Ishikawa (cell line): ENCODE measurements at regions not wholly inside any gene's neighbourhood (a gene's known extent, or its start where the extent isn't known, plus 50 kb on each side); places are given as distances from the start of the nearest gene placed in this dataset.

ENCODE experiments used
- CEBPB ChIP-seq: IDR thresholded peaks from 2 replicates; pipeline ENCODE4 v1.6.1; 2012
- CREB1 ChIP-seq: IDR thresholded peaks from 2 replicates; pipeline ENCODE4 v1.6.1; 2012; ENCODE audit warnings: low read depth
- EGR1 ChIP-seq: IDR thresholded peaks from 2 replicates; pipeline ENCODE4 v1.6.1; 2012
- EP300 ChIP-seq: IDR thresholded peaks from 2 replicates; pipeline ENCODE4 v1.6.1; 2012; ENCODE audit warnings: borderline replicate concordance
- FOXM1 ChIP-seq: IDR thresholded peaks from 2 replicates; pipeline ENCODE4 v1.6.1; 2012; ENCODE audit warnings: low read depth, borderline replicate concordance
- MAX ChIP-seq: IDR thresholded peaks from 2 replicates; pipeline ENCODE4 v1.6.1; 2012
- NFIC ChIP-seq: IDR thresholded peaks from 2 replicates; pipeline ENCODE4 v1.6.1; 2012
- RAD21 ChIP-seq: IDR thresholded peaks from 2 replicates; pipeline ENCODE4 v1.6.1; 2012; ENCODE audit warnings: low read depth
- REST ChIP-seq: IDR thresholded peaks from 2 replicates; pipeline ENCODE4 v1.6.1; 2012; ENCODE audit warnings: low read depth, mild to moderate bottlenecking
- TAF1 ChIP-seq: IDR thresholded peaks from 2 replicates; pipeline ENCODE4 v1.6.1; 2012; ENCODE audit warnings: low read depth, mild to moderate bottlenecking
- TCF12 ChIP-seq: IDR thresholded peaks from 2 replicates; pipeline ENCODE4 v1.6.1; 2012; ENCODE audit warnings: low read depth
- TEAD4 ChIP-seq: IDR thresholded peaks from 2 replicates; pipeline ENCODE4 v1.6.1; 2012
- USF1 ChIP-seq: IDR thresholded peaks from 2 replicates; pipeline ENCODE4 v1.6.1; 2012
- YY1 ChIP-seq: IDR thresholded peaks from 2 replicates; pipeline ENCODE4 v1.6.1; 2012; ENCODE audit warnings: low read depth
- ZBTB7A ChIP-seq: IDR thresholded peaks from 2 replicates; pipeline ENCODE4 v1.6.1; 2012; ENCODE audit warnings: low read depth

DNA sequence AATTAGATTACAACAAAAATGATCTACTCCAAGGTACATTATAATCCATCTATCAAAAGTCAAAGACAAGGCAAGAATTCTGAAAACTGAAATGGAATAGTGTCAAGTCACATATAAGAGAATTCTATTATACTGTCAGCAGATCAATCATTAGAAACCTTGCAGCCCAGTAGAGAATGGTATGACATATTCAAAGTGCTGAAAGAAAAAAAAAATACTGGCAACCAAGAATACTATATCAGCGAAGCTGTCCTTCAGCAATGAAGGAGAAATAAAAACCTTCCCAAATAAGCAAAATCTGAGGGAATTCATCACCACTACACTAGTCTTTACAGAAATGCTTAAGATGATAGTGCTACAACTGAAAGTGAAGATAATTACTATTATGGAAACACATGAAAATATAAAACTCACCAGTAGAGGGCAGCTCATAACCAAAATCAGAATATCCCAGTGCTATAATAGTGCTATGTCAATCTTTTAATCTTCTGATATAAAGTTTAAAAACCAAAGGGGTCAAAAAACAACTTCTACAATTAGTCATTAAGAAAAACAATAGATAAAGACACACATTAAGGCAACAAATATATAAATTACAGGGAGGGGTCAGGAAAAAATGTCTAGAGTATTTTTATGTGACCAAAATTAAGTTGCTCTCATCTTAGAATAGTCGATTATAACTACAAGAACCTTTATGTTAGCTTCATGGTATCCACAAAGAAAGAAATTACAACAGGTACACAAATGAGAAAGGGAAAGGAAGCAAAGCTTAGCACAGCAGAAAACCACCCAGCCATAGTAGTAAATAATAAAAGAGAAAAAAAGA lies 190.7 kb upstream of the CNTN6 start:
- TF ChIP-seq ZBTB7A (no peak), RAD21 (peak; percentile 39)

- TF ChIP-seq ZBTB7A (no peak), USF1 (no peak), FOXM1 (no peak), TCF12 (no peak), RAD21 (no peak), YY1 (no peak), TAF1 (no peak), EGR1 (no peak), TEAD4 (no peak), MAX (no peak), REST (no peak), CEBPB (no peak), EP300 (no peak), CREB1 (no peak), NFIC (no peak)
Observed at GRCh38 chr3:905217-905616, 187.6 kb upstream of the CNTN6 start.

DNA sequence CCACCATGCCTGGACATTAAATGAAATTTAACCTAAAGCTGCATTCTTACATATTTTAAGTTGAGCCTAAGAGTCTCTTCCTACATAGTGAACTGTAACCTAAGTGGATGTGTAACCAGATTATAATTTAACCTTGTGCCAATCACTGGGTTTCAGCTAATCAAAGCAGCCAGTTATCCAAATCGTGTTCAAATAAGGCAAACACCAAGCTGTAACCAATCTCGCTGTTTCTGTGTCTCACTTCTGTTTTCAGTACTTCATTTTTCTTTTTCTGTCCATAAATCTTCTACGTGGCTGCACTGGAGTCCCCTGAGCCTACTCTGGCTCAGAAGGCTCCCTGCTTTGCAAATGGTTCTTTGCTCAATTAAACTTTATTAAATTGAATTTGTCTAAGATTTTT lies 186.1 kb upstream of the CNTN6 start:
- TF ChIP-seq FOXM1, result no peak
- TF ChIP-seq TCF12, result no peak
- no peak for TF ChIP-seq ZBTB7A
- TF ChIP-seq EP300, result no peak
- no peak for TF ChIP-seq EGR1
- no peak for TF ChIP-seq NFIC
- no peak for TF ChIP-seq RAD21
- TF ChIP-seq TAF1, result no peak
- no peak for TF ChIP-seq TEAD4
- TF ChIP-seq USF1, result no peak
- TF ChIP-seq CREB1, result no peak
- TF ChIP-seq YY1, result no peak
- TF ChIP-seq MAX, result no peak
- TF ChIP-seq REST, result no peak
- TF ChIP-seq CEBPB, result no peak

DNA sequence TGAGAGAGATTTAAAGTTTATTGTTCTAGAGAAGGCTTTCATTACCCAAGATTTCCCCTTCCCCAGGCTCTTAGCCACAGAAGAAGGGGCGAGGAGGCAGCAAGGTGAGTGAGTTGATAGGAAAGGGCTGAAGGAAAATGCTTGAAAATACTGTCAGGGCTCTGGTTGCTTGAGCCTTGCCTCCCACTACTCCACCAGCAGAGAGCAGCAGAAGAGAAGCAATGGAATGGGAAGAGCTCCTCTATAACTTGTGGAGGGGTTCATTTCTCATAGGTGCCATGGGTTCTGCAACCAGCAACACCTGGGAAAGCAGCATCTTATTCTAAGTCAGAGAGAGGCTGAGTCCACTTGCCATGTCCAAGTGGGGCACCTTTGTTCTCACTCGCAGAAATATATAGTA lies 184.0 kb upstream of the CNTN6 start:
- TF ChIP-seq RAD21, result peak; percentile 32
- TF ChIP-seq CEBPB, result no peak

- TF ChIP-seq TAF1 (no peak), CEBPB (no peak), USF1 (no peak), CREB1 (no peak), TEAD4 (no peak), NFIC (no peak), REST (no peak), YY1 (no peak), FOXM1 (no peak), EP300 (no peak), RAD21 (no peak), TCF12 (no peak), ZBTB7A (no peak)
Observed at GRCh38 chr3:923161-923910, 169.5 kb upstream of the CNTN6 start.
